ENCODE measurements at regions not wholly inside any gene's neighbourhood (a gene's known extent, or its start where the extent isn't known, plus 50 kb on each side); places are given as distances from the start of the nearest gene placed in this dataset.

- H3K4me1 ChIP-seq (ENCODE audit: insufficient read depth, low read length, severe bottlenecking) = no peaks in the 10 kb centered on the region
- H3K9ac ChIP-seq (ENCODE audit: low read length) = no peak overlapping the region
- H3K4me3 ChIP-seq (ENCODE audit: low read depth, low read length, poor library complexity, severe bottlenecking) = no peak overlapping the region
- no peaks in the 10 kb centered on the region for H3K36me3 ChIP-seq (ENCODE audit: insufficient read depth, low read length)
- H3K79me2 ChIP-seq (ENCODE audit: insufficient read depth, low read length) = no peaks in the 10 kb centered on the region
- TF ChIP-seq EZH2 (IDR thresholded peaks at IDR 0.05; ENCODE audit: borderline replicate concordance, low read length) = no peak
- TF ChIP-seq CTCF (IDR thresholded peaks at IDR 0.05; ENCODE audit: low read length) = no peak
- H3K4me2 ChIP-seq (ENCODE audit: low read length) = no peak overlapping the region
- no peak overlapping the region for H2AFZ ChIP-seq (ENCODE audit: low read length)
- no peaks in the 10 kb centered on the region; the same call in 1 of the 2 replicates for H3K27me3 ChIP-seq (ENCODE audit: insufficient read depth, low read length)
- no peaks in the 10 kb centered on the region for H4K20me1 ChIP-seq (ENCODE audit: insufficient read depth, low read length)
- no peak overlapping the region for H3K27ac ChIP-seq (ENCODE audit: low read depth, low read length, poor library complexity, severe bottlenecking)
- no peaks in the 10 kb centered on the region for H3K9me3 ChIP-seq (ENCODE audit: low read length)
- no peaks in the 10 kb centered on the region for H3K9me2 ChIP-seq (ENCODE audit: low read depth, low read length)
- no peaks in the 10 kb centered on the region for H3F3A ChIP-seq (ENCODE audit: insufficient read depth, low read length)
Measured at GRCh38 chr19:30090963-30091362, 148.9 kb downstream of the URI1 start.

- no peak overlapping the region for H3K27ac ChIP-seq (ENCODE audit: low read depth, low read length, poor library complexity, severe bottlenecking)
- H3F3A ChIP-seq (ENCODE audit: insufficient read depth, low read length) = no peaks in the 10 kb centered on the region
- no peaks in the 10 kb centered on the region for H3K4me1 ChIP-seq (ENCODE audit: insufficient read depth, low read length, severe bottlenecking)
- H3K9ac ChIP-seq (ENCODE audit: low read length) = no peak overlapping the region
- H3K36me3 ChIP-seq (ENCODE audit: insufficient read depth, low read length) = no peaks in the 10 kb centered on the region
- no peak overlapping the region for H3K4me3 ChIP-seq (ENCODE audit: low read depth, low read length, poor library complexity, severe bottlenecking)
- no peaks in the 10 kb centered on the region for H4K20me1 ChIP-seq (ENCODE audit: insufficient read depth, low read length)
- no peaks in the 10 kb centered on the region for H3K9me2 ChIP-seq (ENCODE audit: low read depth, low read length)
- H3K27me3 ChIP-seq (ENCODE audit: insufficient read depth, low read length) = no peaks in the 10 kb centered on the region; the same call in 1 of the 2 replicates
- no peaks in the 10 kb centered on the region for H3K9me3 ChIP-seq (ENCODE audit: low read length)
- H2AFZ ChIP-seq (ENCODE audit: low read length) = no peak overlapping the region
- no peak overlapping the region for H3K4me2 ChIP-seq (ENCODE audit: low read length)
- H3K79me2 ChIP-seq (ENCODE audit: insufficient read depth, low read length) = no peaks in the 10 kb centered on the region
- TF ChIP-seq CTCF (IDR thresholded peaks at IDR 0.05; ENCODE audit: low read length) (no peak), EZH2 (IDR thresholded peaks at IDR 0.05; ENCODE audit: borderline replicate concordance, low read length) (no peak)
Measured at GRCh38 chr19:30091456-30091855, 149.4 kb downstream of the URI1 start.

- H3F3A ChIP-seq (ENCODE audit: insufficient read depth, low read length) = no peaks in the 10 kb centered on the region
- no peak overlapping the region for H3K9ac ChIP-seq (ENCODE audit: low read length)
- no peaks in the 10 kb centered on the region; the same call in 1 of the 2 replicates for H3K27me3 ChIP-seq (ENCODE audit: insufficient read depth, low read length)
- no peaks in the 10 kb centered on the region for H3K79me2 ChIP-seq (ENCODE audit: insufficient read depth, low read length)
- no peaks in the 10 kb centered on the region for H3K36me3 ChIP-seq (ENCODE audit: insufficient read depth, low read length)
- H4K20me1 ChIP-seq (ENCODE audit: insufficient read depth, low read length) = no peaks in the 10 kb centered on the region
- H2AFZ ChIP-seq (ENCODE audit: low read length) = no peak overlapping the region
- H3K4me3 ChIP-seq (ENCODE audit: low read depth, low read length, poor library complexity, severe bottlenecking) = no peak overlapping the region
- no peaks in the 10 kb centered on the region for H3K9me3 ChIP-seq (ENCODE audit: low read length)
- no peak overlapping the region for H3K4me2 ChIP-seq (ENCODE audit: low read length)
- no peaks in the 10 kb centered on the region for H3K4me1 ChIP-seq (ENCODE audit: insufficient read depth, low read length, severe bottlenecking)
- H3K27ac ChIP-seq (ENCODE audit: low read depth, low read length, poor library complexity, severe bottlenecking) = no peak overlapping the region
- H3K9me2 ChIP-seq (ENCODE audit: low read depth, low read length) = no peaks in the 10 kb centered on the region
- no peak for TF ChIP-seq CTCF (IDR thresholded peaks at IDR 0.05; ENCODE audit: low read length)
- no peak for TF ChIP-seq EZH2 (IDR thresholded peaks at IDR 0.05; ENCODE audit: borderline replicate concordance, low read length)
Measured at GRCh38 chr19:30091856-30092255, 149.8 kb downstream of the URI1 start.
